NCI-H2107 treated with DMSO at 0.1 percent for 48 hours (cell line): ENCODE measurements at regions not wholly inside any gene's neighbourhood (a gene's known extent, or its start where the extent isn't known, plus 50 kb on each side); places are given as distances from the start of the nearest gene placed in this dataset.

Experiments
- DNase-seq: peaks from one replicate; lab custom pipeline; 2025; ENCODE audit not compliant: unreplicated experiment; lab: John Stamatoyannopoulos, UW

GRCh38 chr3:162171970-162172369, 675.4 kb downstream of the OTOL1 start:
- no peak for DNase-seq

GRCh38 chr3:162175145-162175544, 678.5 kb downstream of the OTOL1 start:
- no peak for DNase-seq

- DNase-seq, result no peak
Measured at GRCh38 chr3:162175878-162176277, 679.3 kb downstream of the OTOL1 start.

DNA sequence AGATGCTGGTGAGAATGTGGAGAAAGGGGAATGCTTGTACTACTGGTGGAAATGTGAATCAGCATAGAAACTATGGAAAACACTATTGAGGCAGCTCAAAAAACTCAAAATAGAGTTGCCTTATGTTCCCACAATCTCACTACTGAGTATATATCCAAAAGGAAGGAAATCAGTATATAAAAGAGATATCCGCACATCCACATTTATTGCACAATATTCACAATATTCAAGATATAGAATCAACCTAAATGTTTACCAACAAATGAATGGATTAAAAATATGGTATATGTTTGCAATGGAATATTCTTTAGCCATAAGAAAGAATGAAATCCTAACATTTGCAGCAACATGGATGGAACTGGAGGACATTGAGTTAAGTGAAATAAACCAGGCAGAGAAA, 686.8 kb downstream of the OTOL1 start:
- no peak for DNase-seq

DNA sequence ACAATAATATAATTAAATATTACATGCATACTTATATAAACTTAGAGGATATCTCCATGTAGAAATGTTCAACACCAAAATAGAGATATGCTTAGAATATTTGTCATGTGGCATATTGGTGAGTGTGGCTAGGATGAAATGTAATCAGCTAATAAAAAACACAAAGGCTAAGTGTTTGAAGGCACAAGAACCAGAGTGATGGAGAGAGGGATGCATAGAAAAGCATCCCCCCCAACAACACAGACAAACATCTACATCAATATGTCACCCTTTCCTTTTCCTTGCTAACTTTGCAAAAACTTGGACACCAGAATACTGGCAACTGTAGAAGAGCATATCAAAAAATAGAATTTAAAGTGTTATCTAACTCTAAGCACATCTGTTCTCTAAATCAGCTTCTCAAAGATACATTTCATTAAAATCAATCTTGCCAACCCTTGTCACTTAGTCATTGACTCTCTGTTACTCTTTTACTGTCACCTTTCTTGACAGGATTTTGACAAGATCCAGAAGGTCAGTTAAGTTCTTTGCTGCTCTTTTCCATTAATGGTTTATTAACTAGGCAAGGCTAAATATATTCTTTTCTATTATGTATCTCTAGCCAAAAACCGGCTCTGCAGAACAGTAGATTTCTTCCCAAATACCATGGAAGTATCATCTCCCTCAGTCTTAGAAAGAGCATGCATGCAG, 695.9 kb downstream of the OTOL1 start:
- DNase-seq, result no peak

DNA sequence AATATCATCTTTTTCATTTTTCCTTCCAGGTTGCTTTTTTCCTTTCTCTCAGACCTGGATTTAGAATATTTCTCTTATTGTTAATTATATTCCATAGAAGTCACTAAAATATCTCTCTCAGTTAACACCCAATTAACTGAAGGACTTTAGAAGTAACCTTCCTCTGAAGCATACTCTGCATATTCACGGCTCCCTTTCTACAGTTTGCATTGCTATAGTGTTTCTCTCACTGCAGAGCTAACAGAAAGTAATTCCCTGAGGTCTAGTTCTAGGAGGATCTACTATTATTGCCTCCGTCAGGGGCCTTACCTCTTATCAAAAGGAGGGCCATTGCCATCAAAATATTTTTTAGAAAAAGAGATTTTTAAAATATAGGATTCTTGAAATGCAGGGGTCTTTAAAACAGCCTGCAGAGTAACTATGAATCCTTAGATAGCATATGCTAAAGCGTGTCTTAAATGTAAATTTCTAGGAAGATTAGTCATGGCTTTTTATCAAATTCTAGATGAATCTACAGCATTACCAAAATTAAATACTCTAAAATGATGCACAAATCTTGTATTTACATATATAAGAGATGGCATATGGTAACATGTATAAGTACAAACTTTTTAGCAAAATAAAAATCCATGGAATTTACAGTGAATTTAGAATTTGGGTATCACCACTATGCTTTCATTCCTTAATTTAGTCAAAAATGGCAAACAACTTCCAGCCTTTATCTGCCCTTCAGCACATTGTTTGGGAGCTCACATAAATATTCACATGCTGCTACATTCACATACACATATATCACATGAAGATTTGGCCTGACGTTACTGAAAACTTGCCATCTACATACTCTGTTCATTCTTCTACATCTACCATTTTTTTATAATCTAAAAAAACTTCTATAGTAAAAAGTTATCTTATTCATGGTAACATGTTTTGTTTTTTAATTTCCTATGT, 696.8 kb downstream of the OTOL1 start:
- DNase-seq, result no peak

DNA sequence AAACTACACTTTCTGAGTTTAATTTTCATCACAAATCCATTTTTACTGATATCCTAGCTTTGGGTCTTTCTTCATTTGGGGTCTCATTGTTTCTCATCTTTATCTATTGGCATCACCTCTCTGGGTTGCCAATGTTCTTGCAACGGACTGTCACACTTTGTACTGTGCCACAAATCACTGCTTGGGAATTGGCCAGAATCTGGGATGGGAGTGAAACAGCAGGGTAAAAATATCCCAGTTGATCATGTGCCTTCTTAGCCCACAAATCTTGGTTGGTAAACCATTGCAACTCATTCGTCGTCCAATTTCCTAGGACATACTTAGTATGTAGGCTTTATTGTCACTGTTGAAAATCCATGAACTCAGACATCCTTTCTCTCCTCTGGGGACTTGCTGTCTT, 698.5 kb downstream of the OTOL1 start:
- no peak for DNase-seq

GRCh38 chr3:162196964-162197363, 700.4 kb downstream of the OTOL1 start:
- no peak for DNase-seq

DNA sequence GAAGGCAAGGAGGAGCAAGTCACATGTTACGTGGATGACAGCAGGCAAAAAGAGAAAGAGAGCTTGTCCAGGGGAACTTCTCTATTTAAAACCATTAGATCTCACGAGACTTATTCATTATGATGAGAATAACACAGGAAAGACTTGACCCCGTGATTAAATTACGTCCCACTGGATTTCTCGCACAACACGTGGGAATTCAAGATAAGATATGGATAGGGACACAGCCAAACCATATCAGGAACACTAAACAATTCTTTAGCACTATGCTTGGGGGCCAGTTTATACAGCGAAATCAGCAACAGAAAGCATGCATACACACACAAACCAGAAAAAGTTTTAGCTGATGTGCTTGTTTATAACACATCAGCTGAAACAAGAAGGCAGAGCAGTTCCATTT, 704.2 kb downstream of the OTOL1 start:
- DNase-seq, result no peak

- no peak for DNase-seq
Measured at GRCh38 chr3:162206648-162207047, 710.0 kb downstream of the OTOL1 start.

DNA sequence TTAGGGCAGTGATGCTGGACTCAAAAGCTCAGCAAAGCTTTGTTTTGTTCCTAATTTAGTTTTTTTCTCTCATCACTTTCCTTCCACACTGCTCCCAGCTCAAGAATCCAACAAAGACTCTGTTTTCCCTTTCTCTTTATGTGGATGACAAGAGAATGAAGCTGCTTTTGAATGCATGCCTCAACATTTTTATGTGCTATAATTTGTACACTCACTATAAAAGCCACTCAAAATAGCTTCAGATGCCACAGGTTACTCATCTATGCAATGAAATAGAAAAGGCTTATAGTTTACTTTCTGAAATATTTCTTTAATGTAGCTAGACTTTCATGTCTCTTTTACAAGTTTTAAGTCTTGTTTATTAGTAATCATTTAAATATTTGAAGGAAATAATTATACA, 714.9 kb downstream of the OTOL1 start:
- no peak for DNase-seq

- no peak for DNase-seq
Measured at GRCh38 chr3:162213196-162213595, 716.6 kb downstream of the OTOL1 start.

- no peak for DNase-seq
Measured at GRCh38 chr3:162213956-162214355, 717.3 kb downstream of the OTOL1 start.

DNA sequence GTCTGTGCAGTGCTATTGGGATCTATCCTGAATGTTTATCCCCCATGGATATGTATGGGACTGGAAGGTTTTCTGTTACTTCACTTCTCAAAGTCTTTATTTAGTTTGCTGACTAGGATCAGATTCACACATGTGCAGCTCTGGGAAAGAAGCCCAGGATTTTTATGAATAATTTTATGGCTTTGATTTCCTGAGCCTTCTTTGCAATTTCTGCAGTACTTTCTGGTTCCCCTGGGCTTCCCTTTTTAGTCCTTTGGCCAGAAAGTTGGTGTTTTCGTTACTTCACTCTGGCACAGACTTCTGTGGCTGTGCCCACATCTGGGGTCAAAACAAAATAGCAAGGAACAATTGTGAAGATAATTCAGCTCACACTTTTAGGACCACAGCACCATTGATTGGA, 721.0 kb downstream of the OTOL1 start:
- DNase-seq, result no peak

- DNase-seq, result no peak
Measured at GRCh38 chr3:162218479-162218878, 721.9 kb downstream of the OTOL1 start.

- DNase-seq, result no peak
Measured at GRCh38 chr3:162224746-162225145, 728.1 kb downstream of the OTOL1 start.

DNA sequence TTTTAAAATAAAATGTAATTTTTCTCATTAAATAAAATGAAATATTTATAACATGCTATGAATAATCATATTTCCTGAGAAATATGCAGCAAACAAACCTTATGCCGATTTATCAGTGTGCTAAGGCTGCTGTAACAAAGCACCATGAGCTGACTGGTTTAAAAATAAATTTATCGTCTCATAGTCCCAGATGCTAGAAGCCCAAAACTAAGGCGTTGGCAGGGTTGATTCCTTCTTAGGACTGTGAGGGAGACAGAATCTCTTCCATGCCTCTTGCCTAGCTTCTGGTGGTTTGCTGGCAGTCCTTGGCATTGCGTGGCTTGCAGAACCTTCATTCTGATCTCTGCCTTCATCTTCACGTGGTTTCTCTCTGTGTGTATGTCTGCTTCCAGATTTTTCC, 740.3 kb downstream of the OTOL1 start:
- DNase-seq, result no peak

GRCh38 chr3:162250782-162251181, 754.2 kb downstream of the OTOL1 start:
- DNase-seq, result no peak

DNA sequence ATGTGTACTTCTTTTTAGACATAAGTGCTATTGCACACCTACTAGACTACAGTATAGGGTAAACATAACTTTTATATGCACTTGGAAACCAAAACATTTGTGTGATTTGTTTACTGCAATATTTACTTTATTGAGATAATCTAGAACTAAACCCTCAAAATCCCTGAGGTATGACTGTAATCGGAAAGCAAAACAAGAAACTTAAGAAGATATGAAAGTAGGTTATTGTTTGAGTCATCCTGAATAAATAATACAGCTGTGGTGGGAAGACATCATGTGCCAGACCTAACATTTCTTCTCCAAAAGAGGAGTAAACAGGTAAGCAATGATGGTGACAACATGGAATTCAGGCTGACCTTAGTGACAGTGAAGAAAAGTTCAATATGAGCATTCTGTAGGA, 765.5 kb downstream of the OTOL1 start:
- no peak for DNase-seq

DNA sequence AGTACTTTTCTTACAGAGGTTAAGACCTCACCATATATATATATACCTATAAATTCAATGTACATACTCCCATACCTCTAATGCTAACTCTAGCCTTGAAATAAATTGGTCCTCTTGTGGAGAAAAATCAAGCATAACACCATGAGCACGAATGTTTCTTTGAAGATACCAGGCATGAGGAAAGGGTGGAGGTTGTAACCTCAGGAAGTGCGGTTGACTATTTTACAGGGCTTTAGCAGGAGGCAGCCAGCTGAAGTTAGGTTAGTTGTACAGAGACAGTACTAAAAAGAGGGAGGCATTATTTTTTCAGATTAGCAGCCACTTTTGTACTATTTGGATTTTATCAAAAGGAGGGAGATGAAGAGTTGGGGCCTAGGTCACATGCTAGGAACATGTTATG, 767.0 kb downstream of the OTOL1 start:
- DNase-seq, result no peak

DNA sequence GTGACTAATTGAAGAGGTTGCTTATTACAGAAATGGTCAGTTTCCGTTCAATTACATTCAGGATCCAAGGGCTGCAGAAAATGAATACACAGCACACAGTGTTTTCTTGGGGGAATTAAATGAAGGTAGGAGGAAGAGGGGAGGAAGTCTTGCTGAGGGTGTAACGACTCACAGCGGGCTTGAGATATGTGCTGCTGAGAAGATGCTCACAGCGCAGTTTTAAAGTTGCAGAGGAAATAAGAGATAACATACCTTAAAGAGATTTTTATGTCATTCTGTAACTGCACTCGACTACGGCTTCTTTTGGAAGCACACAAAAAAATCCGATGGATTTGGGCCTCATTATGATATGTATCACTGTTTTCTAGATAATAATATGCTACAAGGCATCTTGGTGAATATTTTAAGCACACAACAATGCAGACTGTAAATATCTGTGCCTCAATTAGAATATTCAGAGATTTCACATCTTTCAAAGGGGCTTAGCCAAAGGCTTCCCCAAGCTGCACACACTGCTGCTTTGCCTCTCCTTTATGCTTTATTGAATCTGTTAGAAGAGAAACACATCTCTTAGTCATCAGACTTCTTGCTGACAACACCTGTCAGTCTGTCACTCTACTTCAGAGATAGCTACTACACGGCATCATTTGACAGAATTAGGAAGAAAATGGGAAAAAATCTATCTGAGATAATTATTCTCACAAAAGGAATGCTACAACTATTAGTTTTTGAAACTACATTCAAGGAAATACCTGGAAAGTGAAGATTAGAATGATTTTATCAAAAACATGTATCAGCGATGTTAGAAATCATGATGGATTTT, 773.2 kb downstream of the OTOL1 start:
- no peak for DNase-seq

GRCh38 chr3:162274070-162274469, 777.5 kb downstream of the OTOL1 start:
- DNase-seq, result no peak
